Endothelial cell of umbilical vein (primary cell): ENCODE measurements at regions not wholly inside any gene's neighbourhood (a gene's known extent, or its start where the extent isn't known, plus 50 kb on each side); places are given as distances from the start of the nearest gene placed in this dataset.

Experiments used
- EZH2 ChIP-seq: IDR thresholded peaks from 2 replicates; pipeline ENCODE4 v1.6.1; 2012; ENCODE audit warnings: borderline replicate concordance, low read depth, mild to moderate bottlenecking, moderate library complexity, low read length, inconsistent platforms; ENCODE audit not compliant: severe bottlenecking
- JUN ChIP-seq: IDR thresholded peaks from 2 replicates; pipeline ENCODE4 v1.6.1; 2011; ENCODE audit warnings: borderline replicate concordance, low read depth; ENCODE audit not compliant: insufficient read length, insufficient read depth
- POLR2A ChIP-seq: IDR thresholded peaks from 2 replicates; pipeline ENCODE4 v1.6.1; 2012; ENCODE audit warnings: low read depth, mild to moderate bottlenecking, control low read depth, low read length
- TF ChIP-seq, protein P1 (sequence below), 2 donors: IDR thresholded peaks; 1 replicate in 1 of 2; 2 replicates in 1 of 2; pipeline ENCODE4 v1.5.1; 2011; ENCODE audit warnings: low read length in 2 of 2, mild to moderate bottlenecking in 2 of 2, moderate library complexity in 2 of 2, control low read depth in 1 of 2, inconsistent platforms in 1 of 2, low read depth in 1 of 2; ENCODE audit not compliant: insufficient read depth in 1 of 2; ENCODE audit errors: extremely low read depth in 1 of 2

DNA sequence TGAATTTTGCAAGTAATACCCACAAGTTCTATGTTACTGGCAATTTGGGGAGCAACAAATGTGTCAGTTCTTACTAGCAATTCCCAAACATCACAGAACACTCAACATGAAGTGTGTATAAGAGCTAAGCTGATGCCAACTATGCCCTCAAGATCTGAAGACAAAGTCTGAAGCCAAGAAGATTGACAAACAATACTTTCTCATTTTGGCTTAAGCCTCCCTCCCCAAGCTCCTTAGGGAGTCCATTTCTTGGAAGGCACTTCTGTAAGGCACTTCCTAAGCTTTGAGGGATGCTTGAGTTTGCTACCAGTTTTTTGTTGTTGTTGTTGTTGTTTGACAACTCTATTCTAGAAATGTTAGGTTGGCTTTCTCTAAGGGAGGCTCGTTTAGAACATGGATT is 154.4 kb upstream of the ZNF644 start:
- TF ChIP-seq, protein P1, sequence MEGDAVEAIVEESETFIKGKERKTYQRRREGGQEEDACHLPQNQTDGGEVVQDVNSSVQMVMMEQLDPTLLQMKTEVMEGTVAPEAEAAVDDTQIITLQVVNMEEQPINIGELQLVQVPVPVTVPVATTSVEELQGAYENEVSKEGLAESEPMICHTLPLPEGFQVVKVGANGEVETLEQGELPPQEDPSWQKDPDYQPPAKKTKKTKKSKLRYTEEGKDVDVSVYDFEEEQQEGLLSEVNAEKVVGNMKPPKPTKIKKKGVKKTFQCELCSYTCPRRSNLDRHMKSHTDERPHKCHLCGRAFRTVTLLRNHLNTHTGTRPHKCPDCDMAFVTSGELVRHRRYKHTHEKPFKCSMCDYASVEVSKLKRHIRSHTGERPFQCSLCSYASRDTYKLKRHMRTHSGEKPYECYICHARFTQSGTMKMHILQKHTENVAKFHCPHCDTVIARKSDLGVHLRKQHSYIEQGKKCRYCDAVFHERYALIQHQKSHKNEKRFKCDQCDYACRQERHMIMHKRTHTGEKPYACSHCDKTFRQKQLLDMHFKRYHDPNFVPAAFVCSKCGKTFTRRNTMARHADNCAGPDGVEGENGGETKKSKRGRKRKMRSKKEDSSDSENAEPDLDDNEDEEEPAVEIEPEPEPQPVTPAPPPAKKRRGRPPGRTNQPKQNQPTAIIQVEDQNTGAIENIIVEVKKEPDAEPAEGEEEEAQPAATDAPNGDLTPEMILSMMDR (IDR thresholded peaks at IDR 0.05; ENCODE audit: extremely low read depth in 1 of 2, insufficient read depth in 1 of 2, low read depth in 1 of 2, low read length in 2 of 2), result no peak
- no peak for TF ChIP-seq POLR2A
- no peak for TF ChIP-seq JUN
- TF ChIP-seq EZH2, result no peak
